ENCODE measurements at regions not wholly inside any gene's neighbourhood (a gene's known extent, or its start where the extent isn't known, plus 50 kb on each side); places are given as distances from the start of the nearest gene placed in this dataset.
"Not testable (repeated sequence)": the region's sequence is repeated elsewhere in the genome, so short reads cannot be mapped to it uniquely, and the experiment has no call there.

DNA sequence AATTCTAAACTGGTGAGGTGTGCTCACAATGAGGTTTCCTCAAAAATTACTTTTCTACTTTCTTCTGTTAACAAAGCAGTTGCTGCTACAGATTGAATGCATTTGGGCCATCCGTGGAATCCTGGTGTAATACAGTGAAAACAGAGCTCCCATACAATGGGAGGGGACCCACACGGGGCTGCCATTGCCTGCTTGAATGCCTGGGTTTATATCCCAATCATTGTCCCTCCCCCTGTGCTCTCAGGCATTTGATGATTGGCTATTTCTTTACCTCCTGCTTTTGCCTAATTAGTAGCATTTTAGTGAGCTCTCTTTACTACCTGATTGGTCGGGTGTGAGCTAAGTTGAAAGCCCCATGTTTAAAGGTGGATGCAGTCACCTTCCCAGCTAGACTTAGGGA, 52.9 kb upstream of the CSF1 start:
- not testable (repeated sequence) for DNase-seq (ENCODE audit: low read depth)

DNA sequence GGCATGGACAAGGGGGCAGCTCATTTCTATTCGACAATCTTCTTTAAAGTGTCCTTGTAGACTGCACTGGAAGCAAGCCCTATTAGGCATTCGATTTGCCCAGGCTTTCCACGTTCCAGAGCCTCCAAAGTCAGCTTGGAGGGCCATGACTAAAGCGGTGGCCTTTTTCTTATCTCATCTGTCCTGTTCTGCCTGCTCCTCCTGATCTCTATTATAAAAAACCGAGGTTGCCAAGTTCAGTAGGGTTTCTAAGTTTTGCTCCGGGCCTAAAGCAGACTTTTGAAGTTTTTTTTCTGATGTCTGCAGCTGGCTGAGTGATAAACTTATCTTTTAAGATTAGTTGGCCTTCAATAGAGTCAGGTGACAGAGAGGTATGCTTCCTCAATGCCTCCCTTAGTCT, 54.7 kb upstream of the CSF1 start:
- not testable (repeated sequence) for DNase-seq (ENCODE audit: low read depth)

- not testable (repeated sequence) for DNase-seq (ENCODE audit: low read depth)
Observed at GRCh38 chr1:109853972-109854371, 56.7 kb upstream of the CSF1 start.

- peak; percentile 56 for DNase-seq (ENCODE audit: low read depth)
Observed at GRCh38 chr1:109852221-109853015, 58.2 kb upstream of the CSF1 start.

- DNase-seq (ENCODE audit: low read depth): no peak
Observed at GRCh38 chr1:109850827-109851226, 59.8 kb upstream of the CSF1 start.

GRCh38 chr1:109850194-109850593, 60.5 kb upstream of the CSF1 start:
- DNase-seq (ENCODE audit: low read depth): no peak

- no peak for DNase-seq (ENCODE audit: low read depth)
Observed at GRCh38 chr1:109849655-109850054, 61.0 kb upstream of the CSF1 start.

DNA sequence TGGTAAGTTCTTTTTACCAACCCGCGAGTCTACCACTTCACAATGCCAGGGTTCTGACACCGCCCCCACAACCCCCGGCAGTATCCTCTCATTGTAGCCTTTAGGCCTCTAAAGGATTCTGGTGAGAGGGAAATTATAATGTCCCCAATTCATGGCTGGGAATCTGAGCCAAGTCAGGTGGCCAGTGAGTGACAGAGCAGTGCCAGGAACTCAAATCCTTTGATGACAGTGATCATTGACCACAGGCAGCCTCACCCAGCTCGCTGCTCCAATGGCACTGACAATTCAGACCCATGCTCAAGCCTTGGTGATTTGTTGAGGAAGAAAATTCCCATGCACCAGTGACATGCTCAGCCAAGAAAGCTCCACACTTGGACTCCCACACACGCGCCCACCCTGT, 63.4 kb upstream of the CSF1 start:
- no peak for DNase-seq (ENCODE audit: low read depth)

- peak; percentile 32 for DNase-seq (ENCODE audit: low read depth)
Observed at GRCh38 chr1:109846846-109847245, 63.8 kb upstream of the CSF1 start.

GRCh38 chr1:109846162-109846561, 64.5 kb upstream of the CSF1 start:
- DNase-seq (ENCODE audit: low read depth): peak; percentile 88

DNA sequence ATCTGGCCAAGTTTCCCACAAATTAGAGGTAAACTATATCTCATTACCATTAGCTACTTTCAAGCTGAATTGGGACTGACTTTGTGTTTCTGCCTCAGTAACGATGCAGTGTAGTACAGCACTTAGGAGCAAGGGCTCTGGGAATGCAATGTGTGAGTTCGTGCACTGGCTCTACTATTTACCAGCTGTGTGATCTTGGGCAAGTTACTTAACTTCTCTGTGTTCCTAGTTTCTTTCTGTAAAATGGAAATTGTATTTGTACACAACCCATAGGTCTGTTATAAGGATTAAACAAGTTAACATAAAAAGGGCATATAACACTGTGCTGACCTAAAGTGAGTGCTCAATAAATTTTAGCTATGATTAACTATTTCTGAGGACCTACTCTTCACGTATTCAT, 65.0 kb upstream of the CSF1 start:
- no peak for DNase-seq (ENCODE audit: low read depth)

- no peak for DNase-seq (ENCODE audit: low read depth)
Observed at GRCh38 chr1:109844609-109845008, 66.0 kb upstream of the CSF1 start.

- DNase-seq (ENCODE audit: low read depth): no peak
Observed at GRCh38 chr1:109840011-109840629, 70.5 kb upstream of the CSF1 start.

GRCh38 chr1:109839276-109839675, 71.4 kb upstream of the CSF1 start:
- DNase-seq (ENCODE audit: low read depth): not testable (repeated sequence)

DNA sequence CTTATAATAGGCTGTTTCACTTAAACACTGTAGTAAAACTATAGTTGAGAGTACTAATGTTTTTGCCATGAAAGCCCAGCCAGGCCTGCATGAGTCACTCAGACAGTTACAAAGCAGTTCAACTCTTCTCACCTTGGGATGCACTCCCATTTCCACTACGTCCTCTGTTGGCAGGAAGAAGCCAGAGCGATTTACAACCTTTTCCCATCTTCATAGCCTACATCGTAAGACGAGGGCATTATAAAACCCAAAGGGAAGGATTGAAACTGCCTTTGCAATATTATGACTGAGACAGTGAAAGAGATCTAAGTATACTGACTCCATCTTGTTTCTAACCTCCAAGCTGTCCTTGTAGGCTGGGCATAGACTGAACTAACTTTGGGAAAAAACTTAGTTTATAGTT, 71.8 kb upstream of the CSF1 start:
- peak; percentile 60 for DNase-seq (ENCODE audit: low read depth)

DNA sequence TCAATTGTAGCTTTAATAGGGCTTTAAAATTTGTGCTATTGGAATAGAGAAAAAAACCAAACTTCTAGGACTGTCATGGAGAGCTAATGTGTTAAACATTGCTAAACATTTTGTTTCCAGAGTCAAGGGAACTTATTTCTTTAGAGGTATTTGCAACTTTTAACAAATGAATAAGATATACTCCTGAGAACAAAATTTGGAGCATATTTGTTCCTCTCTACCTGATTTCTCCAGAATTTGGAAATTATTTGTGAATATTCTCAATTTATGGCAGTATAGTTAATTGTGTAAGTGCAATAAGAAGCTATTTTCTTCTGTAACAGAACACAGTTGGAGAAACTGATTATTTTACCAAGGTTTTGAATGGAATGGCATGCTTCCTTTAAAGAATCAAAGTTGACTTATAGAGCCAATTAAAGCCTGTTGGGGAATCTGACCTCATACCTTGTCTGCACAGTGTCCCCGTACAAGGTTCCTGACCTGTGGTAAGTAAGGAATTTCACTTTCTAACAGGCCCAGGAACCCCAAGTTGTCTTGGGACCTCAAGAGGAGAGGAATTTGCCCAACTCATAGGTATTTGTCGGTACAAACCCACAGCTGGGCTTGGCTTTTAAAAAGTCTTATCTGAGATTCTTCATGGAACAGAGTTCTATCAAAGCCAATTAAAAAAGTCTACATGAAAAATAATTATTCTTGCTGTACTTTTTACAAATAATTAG, 72.6 kb upstream of the CSF1 start:
- DNase-seq (ENCODE audit: low read depth): no peak

DNA sequence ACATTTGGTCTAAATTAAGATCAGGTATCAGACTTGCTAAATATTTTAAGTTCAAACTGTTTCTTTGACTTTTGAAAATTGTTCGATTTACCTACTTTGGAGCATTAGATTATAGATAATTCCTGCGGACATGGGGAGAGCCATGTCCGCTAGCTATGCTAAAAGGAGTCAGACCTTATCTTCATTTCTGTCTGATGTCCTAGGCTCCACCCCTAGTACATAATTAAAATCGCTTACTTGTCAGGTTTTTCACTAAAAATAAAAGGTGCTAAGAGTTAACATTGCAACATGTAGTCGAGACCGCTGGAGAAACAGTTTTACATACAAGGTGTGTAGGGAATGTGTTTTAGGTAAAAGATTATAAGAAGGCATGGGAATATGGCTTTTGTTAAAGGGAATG, 71.9 kb upstream of the EPS8L3 start:
- not testable (repeated sequence) for DNase-seq (ENCODE audit: low read depth)

DNA sequence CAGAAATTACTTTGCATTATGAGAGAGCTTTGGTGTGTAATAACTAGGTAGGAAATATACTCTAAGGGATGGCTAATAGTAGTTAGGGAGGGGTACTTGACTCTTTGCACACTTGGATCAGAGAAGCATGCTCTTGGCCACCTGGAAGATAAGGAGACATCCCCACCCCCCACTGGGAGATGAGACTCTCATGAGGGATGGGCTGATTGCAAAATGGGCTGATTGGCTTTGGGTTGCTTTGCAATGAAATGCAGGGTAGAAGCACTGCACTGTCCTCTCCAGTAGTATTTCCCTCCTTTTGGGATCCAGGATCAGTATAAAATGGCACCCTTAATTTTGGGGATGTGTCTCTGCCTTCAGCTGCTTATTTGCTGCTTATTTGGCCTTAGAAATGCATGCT, 71.2 kb upstream of the EPS8L3 start:
- no peak for DNase-seq (ENCODE audit: low read depth)

- no peak for DNase-seq (ENCODE audit: low read depth)
Observed at GRCh38 chr1:109832945-109833344, 69.2 kb upstream of the EPS8L3 start.

GRCh38 chr1:109828756-109829505, 65.2 kb upstream of the EPS8L3 start:
- no peak for DNase-seq (ENCODE audit: low read depth)

GRCh38 chr1:109827986-109828385, 64.3 kb upstream of the EPS8L3 start:
- DNase-seq (ENCODE audit: low read depth): no peak

DNA sequence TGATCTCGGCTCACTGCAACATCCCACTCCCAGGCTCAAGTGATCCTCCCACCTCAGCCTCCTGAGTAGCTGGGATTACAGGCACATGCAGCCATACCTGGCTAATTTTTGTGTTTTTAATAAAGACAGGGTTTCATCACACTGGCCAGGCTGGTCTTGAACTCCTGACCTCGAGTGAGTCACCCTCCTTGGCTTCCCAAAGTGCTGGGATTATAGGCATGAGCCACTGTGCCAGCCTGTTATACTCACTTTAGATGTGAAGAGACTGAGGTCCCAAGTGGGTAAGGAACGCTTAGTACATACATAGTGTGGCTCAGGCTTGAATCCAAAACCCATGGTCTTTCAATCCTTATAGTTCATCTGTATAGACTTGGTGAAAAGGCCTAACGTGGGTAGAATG, 63.7 kb upstream of the EPS8L3 start:
- DNase-seq (ENCODE audit: low read depth): peak; percentile 61
